Osteocyte (in vitro differentiated cells): ENCODE measurements at regions not wholly inside any gene's neighbourhood (a gene's known extent, or its start where the extent isn't known, plus 50 kb on each side); places are given as distances from the start of the nearest gene placed in this dataset.
"Not testable (repeated sequence)": the region's sequence is repeated elsewhere in the genome, so short reads cannot be mapped to it uniquely, and the experiment has no call there.

Experiments used
- DNase-seq: peaks from one replicate; pipeline ENCODE4 v3.0.0; 2021; ENCODE audit warnings: mixed read lengths; ENCODE audit not compliant: unreplicated experiment; ENCODE audit errors: extremely low spot score
- H3K27ac Mint-ChIP-seq: one replicate; pipeline ENCODE4 v1.8.0; 2021; ENCODE audit warnings: mild to moderate bottlenecking, mixed read lengths; ENCODE audit not compliant: unreplicated experiment
- H3K27me3 Mint-ChIP-seq: one replicate; pipeline ENCODE4 v1.8.0; 2021; ENCODE audit warnings: mixed read lengths; ENCODE audit not compliant: unreplicated experiment
- H3K36me3 Mint-ChIP-seq: one replicate; pipeline ENCODE4 v1.8.0; 2021; ENCODE audit warnings: mixed read lengths; ENCODE audit not compliant: unreplicated experiment
- H3K4me1 Mint-ChIP-seq: one replicate; pipeline ENCODE4 v1.8.0; 2021; ENCODE audit warnings: mixed read lengths; ENCODE audit not compliant: unreplicated experiment
- H3K4me3 Mint-ChIP-seq: one replicate; pipeline ENCODE4 v1.8.0; 2021; ENCODE audit warnings: mild to moderate bottlenecking, moderate library complexity, mixed read lengths; ENCODE audit not compliant: unreplicated experiment
- H3K9me3 Mint-ChIP-seq: one replicate; pipeline ENCODE4 v1.8.0; 2021; ENCODE audit warnings: mixed read lengths; ENCODE audit not compliant: unreplicated experiment
- TF ChIP-seq, protein P1 (sequence below): fragments of 200-600 bp; sonication (generic); IDR thresholded peaks from 2 replicates; pipeline ENCODE4 v1.5.0; 2021; ENCODE audit warnings: antibody characterized with exemption, mild to moderate bottlenecking, moderate library complexity

DNA sequence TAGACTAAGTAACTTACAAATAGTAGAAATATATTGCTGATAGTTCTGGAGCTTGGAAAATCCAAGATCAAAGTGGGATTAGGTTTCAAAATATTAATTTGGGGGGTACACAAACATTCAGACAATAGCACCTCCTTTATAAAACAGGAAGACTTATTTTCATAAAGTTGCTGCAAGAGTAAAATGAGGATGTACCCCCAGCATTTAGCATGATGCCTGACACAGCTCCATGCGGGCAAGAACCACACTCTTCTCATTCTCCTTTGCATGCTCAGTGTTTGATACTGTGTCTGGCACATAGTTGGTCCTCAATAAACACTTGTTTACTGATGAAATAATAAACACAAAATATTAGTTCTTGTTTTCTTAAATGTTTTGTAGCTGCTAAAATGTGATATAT is 332.9 kb downstream of the TFAP2A start:
- DNase-seq, result no peak
- Mint-ChIP-seq H3K4me3 (no peak overlapping the region), H3K27me3 (no peaks in the 10 kb centered on the region), H3K36me3 (no peaks in the 10 kb centered on the region), H3K4me1 (no peaks in the 10 kb centered on the region), H3K9me3 (no peaks in the 10 kb centered on the region), H3K27ac (no peak overlapping the region)
- TF ChIP-seq, protein P1, sequence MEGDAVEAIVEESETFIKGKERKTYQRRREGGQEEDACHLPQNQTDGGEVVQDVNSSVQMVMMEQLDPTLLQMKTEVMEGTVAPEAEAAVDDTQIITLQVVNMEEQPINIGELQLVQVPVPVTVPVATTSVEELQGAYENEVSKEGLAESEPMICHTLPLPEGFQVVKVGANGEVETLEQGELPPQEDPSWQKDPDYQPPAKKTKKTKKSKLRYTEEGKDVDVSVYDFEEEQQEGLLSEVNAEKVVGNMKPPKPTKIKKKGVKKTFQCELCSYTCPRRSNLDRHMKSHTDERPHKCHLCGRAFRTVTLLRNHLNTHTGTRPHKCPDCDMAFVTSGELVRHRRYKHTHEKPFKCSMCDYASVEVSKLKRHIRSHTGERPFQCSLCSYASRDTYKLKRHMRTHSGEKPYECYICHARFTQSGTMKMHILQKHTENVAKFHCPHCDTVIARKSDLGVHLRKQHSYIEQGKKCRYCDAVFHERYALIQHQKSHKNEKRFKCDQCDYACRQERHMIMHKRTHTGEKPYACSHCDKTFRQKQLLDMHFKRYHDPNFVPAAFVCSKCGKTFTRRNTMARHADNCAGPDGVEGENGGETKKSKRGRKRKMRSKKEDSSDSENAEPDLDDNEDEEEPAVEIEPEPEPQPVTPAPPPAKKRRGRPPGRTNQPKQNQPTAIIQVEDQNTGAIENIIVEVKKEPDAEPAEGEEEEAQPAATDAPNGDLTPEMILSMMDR, result no peak

DNA sequence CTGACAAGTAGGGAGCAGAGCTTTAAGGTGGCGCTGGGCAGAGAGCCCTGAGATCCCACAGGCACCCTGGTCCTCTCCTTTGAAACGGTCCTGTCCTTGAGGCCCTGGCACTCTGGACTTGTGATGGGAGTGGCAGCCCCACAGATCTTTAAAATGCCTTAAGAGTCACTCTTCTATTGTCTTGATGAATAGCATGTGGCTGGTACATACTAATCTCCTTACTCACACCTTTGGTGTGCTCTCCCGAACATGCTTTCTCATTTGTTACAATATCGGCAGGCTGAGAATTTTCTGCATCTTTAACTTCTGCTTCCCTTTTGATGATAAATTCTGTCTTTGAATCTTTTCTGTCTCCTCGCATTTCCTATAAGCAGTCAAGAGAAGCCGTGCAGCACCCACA is 333.8 kb downstream of the TFAP2A start:
- DNase-seq, result no peak
- H3K4me3 Mint-ChIP-seq, result no peak overlapping the region
- no peaks in the 10 kb centered on the region for H3K36me3 Mint-ChIP-seq
- TF ChIP-seq, protein P1, result no peak
- no peak overlapping the region for H3K27ac Mint-ChIP-seq
- no peaks in the 10 kb centered on the region for H3K9me3 Mint-ChIP-seq
- H3K27me3 Mint-ChIP-seq, result no peaks in the 10 kb centered on the region
- no peaks in the 10 kb centered on the region for H3K4me1 Mint-ChIP-seq

DNA sequence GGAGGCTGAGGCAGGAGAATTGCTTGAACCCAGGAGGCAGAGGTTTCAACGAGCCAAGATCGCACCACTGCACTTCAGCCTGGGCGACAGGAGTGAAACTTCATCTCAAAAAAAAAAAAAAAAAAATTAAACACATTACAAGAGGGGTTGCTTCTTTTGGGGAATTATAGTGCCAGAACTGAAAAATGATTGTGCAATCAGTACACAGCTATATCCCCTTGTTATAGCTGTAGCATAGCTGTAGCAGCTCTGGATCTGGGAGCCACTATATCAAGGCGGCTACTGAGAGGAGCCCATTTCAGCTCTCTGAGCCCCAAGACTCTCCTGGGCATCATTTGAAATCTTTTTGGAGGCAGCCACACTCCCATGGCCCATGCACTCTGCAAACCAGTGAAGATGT is 334.3 kb downstream of the TFAP2A start:
- Mint-ChIP-seq H3K4me1 (no peaks in the 10 kb centered on the region), H3K9me3 (no peaks in the 10 kb centered on the region), H3K4me3 (no peak overlapping the region), H3K27ac (no peak overlapping the region), H3K27me3 (no peaks in the 10 kb centered on the region), H3K36me3 (no peaks in the 10 kb centered on the region)
- DNase-seq, result no peak
- TF ChIP-seq, protein P1, result no peak

GRCh38 chr6:10078581-10078980 is 336.3 kb downstream of the TFAP2A start:
- Mint-ChIP-seq H3K36me3 (no peaks in the 10 kb centered on the region), H3K9me3 (no peaks in the 10 kb centered on the region), H3K27ac (no peak overlapping the region), H3K4me1 (no peaks in the 10 kb centered on the region), H3K4me3 (no peak overlapping the region), H3K27me3 (no peaks in the 10 kb centered on the region)
- TF ChIP-seq, protein P1, result no peak
- no peak for DNase-seq

- H3K27ac Mint-ChIP-seq, H3K36me3 Mint-ChIP-seq, H3K27me3 Mint-ChIP-seq, H3K4me1 Mint-ChIP-seq, H3K4me3 Mint-ChIP-seq, DNase-seq, H3K9me3 Mint-ChIP-seq: not testable (repeated sequence)
Observed at GRCh38 chr6:10074726-10075125, 340.1 kb downstream of the TFAP2A start.

- Mint-ChIP-seq H3K27ac (no peak overlapping the region), H3K27me3 (no peaks in the 10 kb centered on the region), H3K4me3 (no peak overlapping the region), H3K9me3 (no peaks in the 10 kb centered on the region), H3K4me1 (no peaks in the 10 kb centered on the region), H3K36me3 (no peaks in the 10 kb centered on the region)
- TF ChIP-seq, protein P1, result no peak
- no peak for DNase-seq
Observed at GRCh38 chr6:10073341-10073740, 341.5 kb downstream of the TFAP2A start.
